HG03064 (cell line): ENCODE measurements at regions not wholly inside any gene's neighbourhood (a gene's known extent, or its start where the extent isn't known, plus 50 kb on each side); places are given as distances from the start of the nearest gene placed in this dataset.
"Not testable (repeated sequence)": the region's sequence is repeated elsewhere in the genome, so short reads cannot be mapped to it uniquely, and the experiment has no call there.

Experiments used
- ATAC-seq: cut with Tn5 transposase; IDR thresholded peaks from one replicate; pipeline ENCODE4 v1.9.1; 2021; ENCODE audit warnings: low read depth; ENCODE audit not compliant: unreplicated experiment

GRCh38 chr11:116356451-116356850, 416.3 kb downstream of the BUD13 start:
- no peak for ATAC-seq

GRCh38 chr11:116355104-116355503, 417.7 kb downstream of the BUD13 start:
- ATAC-seq, result no peak

DNA sequence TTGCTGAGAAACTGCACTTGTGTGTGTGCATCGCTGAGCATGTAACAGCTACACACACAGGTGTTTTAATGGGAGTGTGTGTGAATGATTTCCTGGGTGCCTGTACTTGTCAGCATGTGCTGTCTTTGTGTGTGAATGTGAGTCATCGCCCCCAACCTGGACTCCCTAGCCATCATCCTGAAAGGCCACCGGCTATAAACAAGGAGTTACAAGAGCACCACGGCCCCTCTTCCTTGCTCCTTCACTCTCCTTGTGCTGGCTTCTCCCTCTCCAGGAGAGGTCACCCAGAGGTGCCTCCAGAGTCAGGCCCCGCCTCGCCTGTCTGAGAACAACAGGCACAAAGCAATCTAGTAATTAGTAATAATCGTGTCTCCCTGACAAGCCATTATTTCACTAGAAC, 419.2 kb downstream of the BUD13 start:
- no peak for ATAC-seq

DNA sequence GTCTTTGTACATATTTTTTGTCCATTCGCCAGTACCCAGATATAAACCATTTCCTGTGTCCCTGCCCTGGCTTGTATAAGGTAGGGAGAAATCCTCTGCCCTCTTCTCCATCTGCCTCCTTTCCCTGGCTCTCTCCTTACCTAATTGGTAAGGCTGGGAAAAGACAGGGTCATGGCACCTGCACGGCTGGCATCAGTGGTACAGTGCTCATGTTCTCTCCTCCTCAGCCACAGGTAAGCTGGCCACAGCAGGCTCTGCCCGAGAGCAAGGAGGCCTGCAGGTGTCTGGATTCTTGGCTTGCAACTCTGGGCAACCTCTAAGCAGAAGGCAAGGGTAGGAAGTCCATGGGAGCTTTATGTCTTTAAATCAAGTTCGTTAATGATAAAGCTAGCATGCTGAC, 419.9 kb downstream of the BUD13 start:
- no peak for ATAC-seq

DNA sequence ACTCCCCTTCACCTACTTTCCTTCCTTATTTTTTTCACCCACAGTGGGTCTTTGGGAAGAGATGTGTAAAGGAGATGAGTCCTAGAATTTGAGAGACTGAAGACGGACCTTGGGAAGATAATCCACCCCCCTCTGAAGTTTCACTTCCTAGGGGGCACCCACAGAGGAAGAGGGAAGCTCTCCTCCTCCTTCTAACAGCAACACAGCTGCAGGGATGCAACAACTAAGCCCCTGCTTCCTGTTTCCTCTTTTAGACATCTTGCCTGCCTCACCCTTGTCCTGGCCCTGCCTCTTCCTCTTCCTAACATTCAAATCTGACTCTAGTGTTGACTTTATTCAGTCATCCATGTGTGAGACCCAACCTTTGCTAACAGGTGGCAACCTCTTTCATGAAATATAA, 424.6 kb downstream of the BUD13 start:
- no peak for ATAC-seq

DNA sequence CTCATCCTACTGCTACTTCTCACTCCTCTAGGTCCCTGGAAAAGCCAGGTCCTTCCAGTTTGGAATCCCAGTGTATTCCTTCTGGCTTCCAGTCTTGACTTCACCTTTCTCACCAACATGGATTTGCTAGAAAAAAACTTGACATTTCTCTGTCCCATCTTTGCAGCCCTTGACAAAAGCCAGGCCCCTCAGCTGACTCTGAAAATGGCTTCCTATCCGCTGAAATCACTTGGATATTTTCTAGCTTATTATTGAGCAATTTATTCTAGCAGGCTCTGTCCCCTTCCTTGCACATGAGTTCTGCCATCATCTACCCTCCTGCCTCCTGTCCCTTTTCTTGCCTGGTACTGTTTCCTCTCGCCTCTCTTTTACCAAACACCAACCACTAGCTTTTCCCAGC, 427.2 kb downstream of the BUD13 start:
- no peak for ATAC-seq

- ATAC-seq, result no peak
Measured at GRCh38 chr11:116344601-116345000, 428.2 kb downstream of the BUD13 start.

GRCh38 chr11:116343270-116343669, 429.5 kb downstream of the BUD13 start:
- ATAC-seq, result no peak

- ATAC-seq, result no peak
Measured at GRCh38 chr11:116342148-116342547, 430.6 kb downstream of the BUD13 start.

GRCh38 chr11:116339306-116340098, 433.3 kb downstream of the BUD13 start:
- no peak for ATAC-seq

- not testable (repeated sequence) for ATAC-seq
Measured at GRCh38 chr11:116338500-116338899, 434.3 kb downstream of the BUD13 start.

GRCh38 chr11:116336540-116336939, 436.2 kb downstream of the BUD13 start:
- ATAC-seq, result no peak

DNA sequence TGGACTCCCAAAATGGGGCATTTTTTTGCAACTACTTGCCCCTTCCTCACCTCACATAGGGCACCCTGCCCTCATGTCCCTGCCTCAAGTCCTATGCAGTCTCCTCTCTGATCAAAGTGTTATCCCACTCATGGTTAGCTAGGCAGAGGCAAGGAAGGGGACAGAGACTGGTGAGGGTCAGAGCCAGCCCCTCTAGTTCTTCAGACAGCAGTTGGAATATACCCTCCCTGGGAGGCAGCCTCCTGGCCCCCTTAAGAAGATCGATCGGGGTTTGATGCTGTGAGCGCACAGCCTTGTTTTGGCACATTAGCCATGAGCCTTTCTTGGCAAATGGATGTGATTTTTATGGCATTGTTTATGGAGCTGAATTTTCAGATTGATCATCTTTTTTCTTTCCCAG, 436.9 kb downstream of the BUD13 start:
- ATAC-seq, result no peak

- no peak for ATAC-seq
Measured at GRCh38 chr11:116335078-116335477, 437.7 kb downstream of the BUD13 start.

DNA sequence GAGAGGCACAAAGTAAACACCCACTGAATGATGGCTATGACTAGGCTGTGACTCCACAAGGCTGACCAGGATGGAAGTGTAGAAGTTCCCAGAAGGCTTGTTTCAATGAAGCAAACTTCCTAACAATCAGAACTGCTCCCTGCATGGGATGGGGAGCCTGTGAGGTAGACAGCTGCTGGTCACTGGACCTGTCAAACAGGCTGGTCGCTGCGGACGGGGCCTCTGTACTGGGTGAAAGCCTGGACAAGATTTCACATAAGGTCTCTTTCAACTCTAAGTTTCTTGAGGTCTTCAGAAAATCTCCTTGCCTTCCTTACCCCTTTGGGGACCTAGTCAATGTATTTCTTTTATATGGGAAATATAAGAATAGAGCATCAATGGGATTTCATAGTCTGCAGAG, 438.2 kb downstream of the BUD13 start:
- ATAC-seq, result no peak

GRCh38 chr11:116333001-116333535, 439.7 kb downstream of the BUD13 start:
- ATAC-seq, result no peak

- no peak for ATAC-seq
Measured at GRCh38 chr11:116332391-116332790, 440.4 kb downstream of the BUD13 start.

DNA sequence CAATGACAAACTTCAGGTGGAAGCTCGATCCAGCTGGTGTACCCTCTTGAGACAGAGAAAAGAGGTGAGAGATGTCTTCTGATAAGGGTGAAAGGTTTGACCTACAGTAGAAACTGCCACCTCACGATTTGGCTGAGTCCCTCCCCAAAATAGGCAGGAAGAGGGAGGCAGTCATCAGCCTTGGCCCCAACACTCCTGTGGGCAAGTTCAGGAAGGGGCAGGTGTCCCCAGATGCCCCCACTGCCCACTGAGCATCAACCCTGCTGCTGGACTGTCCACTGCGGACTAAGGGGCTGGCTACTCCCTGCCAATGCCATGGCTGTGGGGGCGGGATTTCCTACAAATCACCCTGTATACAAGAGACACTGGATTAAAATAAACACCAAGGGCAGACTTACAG, 441.4 kb downstream of the BUD13 start:
- no peak for ATAC-seq

- no peak for ATAC-seq
Measured at GRCh38 chr11:116330439-116331185, 442.2 kb downstream of the BUD13 start.

GRCh38 chr11:116329354-116330090, 443.3 kb downstream of the BUD13 start:
- no peak for ATAC-seq

GRCh38 chr11:116328851-116329250, 443.9 kb downstream of the BUD13 start:
- no peak for ATAC-seq
